ENCODE measurements at regions not wholly inside any gene's neighbourhood (a gene's known extent, or its start where the extent isn't known, plus 50 kb on each side); places are given as distances from the start of the nearest gene placed in this dataset.

GRCh38 chr11:24312464-24313238, 184.2 kb upstream of the LUZP2 start:
- TF ChIP-seq CTCF (IDR thresholded peaks at IDR 0.05), result no peak
- no peak for TF ChIP-seq POLR2A (IDR thresholded peaks at IDR 0.05)
